ENCODE measurements at regions not wholly inside any gene's neighbourhood (a gene's known extent, or its start where the extent isn't known, plus 50 kb on each side); places are given as distances from the start of the nearest gene placed in this dataset.

GRCh38 chr7:19333706-19334105, 188.5 kb upstream of the FERD3L start:
- no peak overlapping the region for H3K4me3 ChIP-seq (ENCODE audit: low read depth, poor library complexity, severe bottlenecking)
- no peak for DNase-seq (ENCODE audit: low spot score in 2 of 2)
- 83 to 92% methylated on average over 2 of the region's 2 CpGs for WGBS, 2 donors
- TF ChIP-seq CTCF (IDR thresholded peaks at IDR 0.05), result no peak
- TF ChIP-seq POLR2A (IDR thresholded peaks at IDR 0.05), result no peak
- intact Hi-C loops (cut with DNase I; ENCODE audit: low total_unique reads), result no loop called here

- no peak for DNase-seq (ENCODE audit: low spot score in 2 of 2)
- TF ChIP-seq POLR2A (IDR thresholded peaks at IDR 0.05) (no peak), CTCF (IDR thresholded peaks at IDR 0.05) (no peak)
- intact Hi-C loops (cut with DNase I; ENCODE audit: low total_unique reads), result loop anchor here (1.0 kb wide), 1 partner anchor 21 kb away; no protein-coding TSS in a partner anchor
- H3K4me3 ChIP-seq (ENCODE audit: low read depth, poor library complexity, severe bottlenecking), result no peak overlapping the region
Observed at GRCh38 chr7:19327018-19327417, 181.8 kb upstream of the FERD3L start.

GRCh38 chr7:19322002-19322401, 176.8 kb upstream of the FERD3L start:
- DNase-seq (ENCODE audit: low spot score in 2 of 2), result no peak
- TF ChIP-seq CTCF (IDR thresholded peaks at IDR 0.05), result no peak
- no peak for TF ChIP-seq POLR2A (IDR thresholded peaks at IDR 0.05)
- H3K4me3 ChIP-seq (ENCODE audit: low read depth, poor library complexity, severe bottlenecking), result no peak overlapping the region
- intact Hi-C loops (cut with DNase I; ENCODE audit: low total_unique reads), result no loop called here
- 63 to 72% methylated on average over 2 of the region's 2 CpGs for WGBS, 2 donors

- no peak for TF ChIP-seq CTCF (IDR thresholded peaks at IDR 0.05)
- no peak for DNase-seq (ENCODE audit: low spot score in 2 of 2)
- WGBS, 2 donors, result 61 to 68% methylated on average over 5 of the region's 5 CpGs
- intact Hi-C loops (cut with DNase I; ENCODE audit: low total_unique reads), result no loop called here
- H3K4me3 ChIP-seq (ENCODE audit: low read depth, poor library complexity, severe bottlenecking), result no peak overlapping the region
Observed at GRCh38 chr7:19318287-19318686, 173.1 kb upstream of the FERD3L start.

GRCh38 chr7:19317461-19317860, 172.2 kb upstream of the FERD3L start:
- DNase-seq (ENCODE audit: low spot score in 2 of 2), result no peak
- TF ChIP-seq POLR2A (IDR thresholded peaks at IDR 0.05) (no peak), CTCF (IDR thresholded peaks at IDR 0.05) (no peak)
- intact Hi-C loops (cut with DNase I; ENCODE audit: low total_unique reads), result no loop called here
- no peak overlapping the region for H3K4me3 ChIP-seq (ENCODE audit: low read depth, poor library complexity, severe bottlenecking)

- DNase-seq (ENCODE audit: low spot score in 2 of 2), result no peak
- no peak overlapping the region for H3K4me3 ChIP-seq (ENCODE audit: low read depth, poor library complexity, severe bottlenecking)
- WGBS, 2 donors, result 85% methylated on average over 1 of the region's 1 CpG
- intact Hi-C loops (cut with DNase I; ENCODE audit: low total_unique reads), result no loop called here
- no peak for TF ChIP-seq POLR2A (IDR thresholded peaks at IDR 0.05)
- no peak for TF ChIP-seq CTCF (IDR thresholded peaks at IDR 0.05)
Observed at GRCh38 chr7:19312416-19312815, 167.2 kb upstream of the FERD3L start.
